ENCODE measurements at regions not wholly inside any gene's neighbourhood (a gene's known extent, or its start where the extent isn't known, plus 50 kb on each side); places are given as distances from the start of the nearest gene placed in this dataset.

DNA sequence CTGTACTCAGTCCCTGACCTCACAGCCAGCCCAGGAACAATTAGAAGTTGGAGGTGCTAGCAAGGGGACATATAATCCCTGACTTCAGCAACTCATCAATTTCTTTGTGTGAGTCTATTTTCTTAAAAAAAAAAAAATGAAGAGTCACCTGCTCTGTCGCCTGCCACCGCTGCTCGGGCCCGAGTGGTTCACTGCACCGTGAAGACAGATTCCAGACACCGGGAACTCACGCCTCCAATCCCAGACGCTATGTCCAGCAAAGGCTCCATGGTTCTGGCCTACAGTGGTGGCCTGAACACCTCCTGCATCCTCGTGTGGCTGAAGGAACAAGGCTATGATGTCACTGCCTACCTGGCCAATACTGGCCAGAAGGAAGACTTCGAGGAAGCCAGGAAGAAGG, 606.6 kb downstream of the PRELID2 start:
- Histone ChIP-seq H3K27me3 (ENCODE audit: insufficient read depth, low read depth, severe bottlenecking) (no peaks in the 10 kb centered on the region), H3K36me3 (no peaks in the 10 kb centered on the region)

DNA sequence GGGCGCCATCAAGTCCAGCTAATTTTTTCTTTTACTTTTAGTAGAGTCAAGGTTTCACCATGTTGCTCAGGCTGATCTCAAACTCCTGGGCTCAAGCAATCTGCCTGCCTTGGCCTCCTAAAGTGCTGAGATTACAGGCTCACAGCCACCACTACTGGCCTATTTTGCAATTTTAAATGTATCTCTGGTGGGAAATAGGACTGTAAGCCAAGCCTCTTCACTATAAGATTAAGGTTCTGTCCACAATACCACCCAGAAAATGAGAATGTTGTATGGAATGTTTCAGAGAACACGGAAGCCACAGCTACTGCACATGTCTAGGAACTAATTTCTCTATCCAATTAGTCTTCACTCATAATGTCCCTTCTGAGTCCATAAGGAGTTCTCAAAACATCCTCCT, 607.3 kb downstream of the PRELID2 start:
- no peak overlapping the region for H3K27ac ChIP-seq
- no peaks in the 10 kb centered on the region for H3K36me3 ChIP-seq
- TF ChIP-seq, protein P1, sequence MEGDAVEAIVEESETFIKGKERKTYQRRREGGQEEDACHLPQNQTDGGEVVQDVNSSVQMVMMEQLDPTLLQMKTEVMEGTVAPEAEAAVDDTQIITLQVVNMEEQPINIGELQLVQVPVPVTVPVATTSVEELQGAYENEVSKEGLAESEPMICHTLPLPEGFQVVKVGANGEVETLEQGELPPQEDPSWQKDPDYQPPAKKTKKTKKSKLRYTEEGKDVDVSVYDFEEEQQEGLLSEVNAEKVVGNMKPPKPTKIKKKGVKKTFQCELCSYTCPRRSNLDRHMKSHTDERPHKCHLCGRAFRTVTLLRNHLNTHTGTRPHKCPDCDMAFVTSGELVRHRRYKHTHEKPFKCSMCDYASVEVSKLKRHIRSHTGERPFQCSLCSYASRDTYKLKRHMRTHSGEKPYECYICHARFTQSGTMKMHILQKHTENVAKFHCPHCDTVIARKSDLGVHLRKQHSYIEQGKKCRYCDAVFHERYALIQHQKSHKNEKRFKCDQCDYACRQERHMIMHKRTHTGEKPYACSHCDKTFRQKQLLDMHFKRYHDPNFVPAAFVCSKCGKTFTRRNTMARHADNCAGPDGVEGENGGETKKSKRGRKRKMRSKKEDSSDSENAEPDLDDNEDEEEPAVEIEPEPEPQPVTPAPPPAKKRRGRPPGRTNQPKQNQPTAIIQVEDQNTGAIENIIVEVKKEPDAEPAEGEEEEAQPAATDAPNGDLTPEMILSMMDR (IDR thresholded peaks at IDR 0.05; ENCODE audit: low read depth, low read length), result no peak
- H3K27me3 ChIP-seq (ENCODE audit: insufficient read depth, low read depth, severe bottlenecking), result no peaks in the 10 kb centered on the region
- no peaks in the 10 kb centered on the region for H3K9me3 ChIP-seq (ENCODE audit: severe bottlenecking)
- DNase-seq, result no peak
- no peak overlapping the region for H3K4me3 ChIP-seq (ENCODE audit: low read depth, low read length)

More for the DNA sequence above, 606.6 kb downstream of the PRELID2 start:
- H3K4me3 ChIP-seq (ENCODE audit: low read depth, low read length), result no peak overlapping the region
- no peak overlapping the region for H3K27ac ChIP-seq
- DNase-seq, result no peak
- TF ChIP-seq, protein P1 (IDR thresholded peaks at IDR 0.05; ENCODE audit: low read depth, low read length), result no peak
- H3K9me3 ChIP-seq (ENCODE audit: severe bottlenecking), result no peaks in the 10 kb centered on the region

DNA sequence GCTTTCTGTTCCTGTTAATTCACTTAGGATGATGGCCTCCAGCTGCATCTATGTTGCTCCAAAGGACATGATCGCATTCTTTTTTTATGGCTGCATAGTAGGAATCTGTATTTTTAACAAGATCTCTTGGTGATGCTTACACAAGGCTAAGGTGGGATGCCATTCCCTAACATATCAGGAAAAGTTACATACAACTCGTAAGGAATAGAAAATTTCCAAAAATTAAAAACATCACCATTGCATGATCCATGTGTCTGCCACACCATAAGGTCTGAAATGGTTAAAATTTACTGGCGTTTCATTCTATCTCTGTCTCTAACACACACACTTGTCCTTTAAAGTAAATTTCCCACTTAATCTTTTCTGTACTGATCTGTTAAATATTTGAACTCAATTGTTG, 608.4 kb downstream of the PRELID2 start:
- H3K27ac ChIP-seq, result no peak overlapping the region
- no peaks in the 10 kb centered on the region for H3K36me3 ChIP-seq
- H3K27me3 ChIP-seq (ENCODE audit: insufficient read depth, low read depth, severe bottlenecking), result no peaks in the 10 kb centered on the region
- TF ChIP-seq, protein P1 (IDR thresholded peaks at IDR 0.05; ENCODE audit: low read depth, low read length), result no peak
- no peaks in the 10 kb centered on the region for H3K9me3 ChIP-seq (ENCODE audit: severe bottlenecking)
- no peak overlapping the region for H3K4me3 ChIP-seq (ENCODE audit: low read depth, low read length)
- no peak for DNase-seq

DNA sequence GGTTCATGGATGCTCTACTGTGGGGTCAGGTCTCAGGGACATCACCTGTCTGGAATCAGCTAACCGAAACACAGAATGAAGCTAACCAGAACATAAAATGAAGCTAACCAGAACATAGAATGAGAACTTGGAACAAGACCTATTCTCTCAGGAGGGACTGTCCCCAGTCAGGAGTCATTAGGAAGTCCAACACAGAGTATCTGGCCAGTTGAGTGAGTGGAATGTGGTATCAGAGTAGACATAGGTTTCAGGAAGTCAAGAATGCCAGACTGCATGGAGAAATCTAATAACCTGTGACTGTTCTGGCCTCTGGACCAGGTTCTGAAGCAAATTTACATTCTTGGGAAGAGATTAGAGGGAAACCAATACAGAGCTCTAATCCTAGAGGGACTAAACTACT, 609.6 kb downstream of the PRELID2 start:
- no peak overlapping the region for H3K4me3 ChIP-seq (ENCODE audit: low read depth, low read length)
- H3K36me3 ChIP-seq, result no peaks in the 10 kb centered on the region
- no peaks in the 10 kb centered on the region for H3K9me3 ChIP-seq (ENCODE audit: severe bottlenecking)
- no peak overlapping the region for H3K27ac ChIP-seq
- TF ChIP-seq, protein P1 (IDR thresholded peaks at IDR 0.05; ENCODE audit: low read depth, low read length), result no peak
- DNase-seq, result no peak
- H3K27me3 ChIP-seq (ENCODE audit: insufficient read depth, low read depth, severe bottlenecking), result no peaks in the 10 kb centered on the region

DNA sequence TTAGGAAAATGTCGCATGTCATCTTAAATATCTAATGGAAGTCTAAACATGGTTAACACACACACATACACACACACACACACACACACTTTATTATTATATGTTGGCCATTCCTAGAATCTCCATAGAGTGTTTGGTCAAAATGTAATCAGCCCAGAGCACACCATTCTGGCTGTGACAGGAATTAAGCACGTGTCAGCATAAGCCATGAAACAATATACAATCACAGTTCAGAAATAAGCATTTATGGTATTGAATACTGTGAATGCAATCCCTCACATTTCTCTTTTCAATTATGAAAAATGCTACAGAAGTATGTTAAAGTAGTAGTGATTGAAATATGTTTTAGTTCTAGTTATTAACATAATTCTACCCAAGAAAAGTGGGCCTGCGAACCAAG, 611.6 kb downstream of the PRELID2 start:
- DNase-seq, result no peak
- Histone ChIP-seq H3K36me3 (no peaks in the 10 kb centered on the region), H3K27ac (no peak overlapping the region), H3K9me3 (ENCODE audit: severe bottlenecking) (no peaks in the 10 kb centered on the region), H3K27me3 (ENCODE audit: insufficient read depth, low read depth, severe bottlenecking) (no peaks in the 10 kb centered on the region), H3K4me3 (ENCODE audit: low read depth, low read length) (no peak overlapping the region)
- TF ChIP-seq, protein P1 (IDR thresholded peaks at IDR 0.05; ENCODE audit: low read depth, low read length), result no peak

DNA sequence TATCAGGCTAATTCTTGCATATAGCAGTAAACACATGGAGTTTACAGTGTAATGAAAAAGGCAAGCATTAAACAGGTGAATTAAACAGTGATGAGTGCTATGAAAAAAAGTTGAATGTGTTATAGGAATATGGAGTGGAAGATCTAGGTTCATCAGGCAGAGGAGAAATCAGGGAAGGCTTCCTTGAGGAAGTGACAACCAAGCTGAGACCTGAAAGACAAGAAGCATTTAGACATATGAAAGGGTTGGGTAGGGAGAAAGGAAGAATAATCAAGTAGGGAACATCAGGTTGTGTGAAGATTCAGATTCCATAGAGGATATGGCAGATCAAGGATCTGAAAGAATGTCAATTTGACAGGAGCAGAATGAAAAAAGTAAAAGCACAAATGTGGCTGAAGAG, 612.5 kb downstream of the PRELID2 start:
- H3K27ac ChIP-seq, result no peak overlapping the region
- no peak for DNase-seq
- H3K4me3 ChIP-seq (ENCODE audit: low read depth, low read length), result no peak overlapping the region
- no peaks in the 10 kb centered on the region for H3K9me3 ChIP-seq (ENCODE audit: severe bottlenecking)
- TF ChIP-seq, protein P1 (IDR thresholded peaks at IDR 0.05; ENCODE audit: low read depth, low read length), result no peak
- H3K36me3 ChIP-seq, result no peaks in the 10 kb centered on the region
- no peaks in the 10 kb centered on the region for H3K27me3 ChIP-seq (ENCODE audit: insufficient read depth, low read depth, severe bottlenecking)
